ENCODE measurements at regions not wholly inside any gene's neighbourhood (a gene's known extent, or its start where the extent isn't known, plus 50 kb on each side); places are given as distances from the start of the nearest gene placed in this dataset.

DNA sequence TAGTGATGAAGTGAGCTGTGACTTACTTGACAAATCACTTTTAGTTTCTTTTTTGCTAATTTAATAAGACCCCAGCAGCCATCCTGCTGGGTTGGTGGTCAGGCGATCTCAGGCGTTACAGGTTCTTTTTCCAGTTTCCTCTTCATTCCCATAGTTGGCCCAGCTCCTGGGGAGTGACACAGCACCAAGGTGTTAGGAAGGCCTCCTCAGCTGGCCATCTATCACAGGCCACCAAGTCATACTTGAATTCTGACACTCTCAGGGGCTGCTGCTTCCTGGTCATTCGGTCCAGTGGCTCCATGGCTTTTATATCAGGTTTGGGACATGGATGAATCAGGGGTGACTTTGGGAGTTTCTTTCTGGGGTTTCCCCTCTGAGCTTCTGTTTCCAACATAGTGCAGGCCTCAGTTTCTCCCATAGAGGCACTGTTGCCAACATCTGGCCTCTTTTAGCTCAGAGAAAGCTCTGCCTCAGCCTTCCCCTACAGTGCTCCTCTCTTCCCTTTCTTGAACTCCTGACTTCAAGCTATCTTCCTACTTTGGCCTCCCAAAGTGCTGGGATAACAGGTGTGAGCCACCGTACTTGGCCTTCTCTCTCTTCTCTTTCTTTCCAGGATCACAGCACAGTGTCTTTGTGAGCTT lies 211.8 kb downstream of the NR2F2 start:
- H3K9me3 ChIP-seq (ENCODE audit: control insufficient read depth, low read depth, low read length), result no peaks in the 10 kb centered on the region
- peaks cover 15% of the 10 kb centered on the region for H3K4me1 ChIP-seq (ENCODE audit: control insufficient read depth, low read depth, low read length)
- no peaks in the 10 kb centered on the region for H3K27me3 ChIP-seq (ENCODE audit: control insufficient read depth, insufficient read depth, low read length)
- no peak overlapping the region for H3K9ac ChIP-seq (ENCODE audit: low read length)
- no peak overlapping the region for H3K27ac ChIP-seq (ENCODE audit: low read length)
- no peaks in the 10 kb centered on the region for H3K36me3 ChIP-seq (ENCODE audit: control insufficient read depth, low read depth, low read length)
- H3K4me3 ChIP-seq (ENCODE audit: low read length), result no peak overlapping the region

GRCh38 chr15:96544162-96544756 lies 213.8 kb downstream of the NR2F2 start:
- H3K9ac ChIP-seq (ENCODE audit: low read length), result no peak overlapping the region
- H3K36me3 ChIP-seq (ENCODE audit: control insufficient read depth, low read depth, low read length), result no peaks in the 10 kb centered on the region
- no peaks in the 10 kb centered on the region for H3K4me1 ChIP-seq (ENCODE audit: control insufficient read depth, low read depth, low read length)
- no peak overlapping the region for H3K4me3 ChIP-seq (ENCODE audit: low read length)
- no peak overlapping the region for H3K27ac ChIP-seq (ENCODE audit: low read length)
- no peaks in the 10 kb centered on the region for H3K9me3 ChIP-seq (ENCODE audit: control insufficient read depth, low read depth, low read length)
- H3K27me3 ChIP-seq (ENCODE audit: control insufficient read depth, insufficient read depth, low read length), result no peaks in the 10 kb centered on the region

- Histone ChIP-seq H3K4me1 (ENCODE audit: control insufficient read depth, low read depth, low read length) (no peaks in the 10 kb centered on the region), H3K9ac (ENCODE audit: low read length) (no peak overlapping the region), H3K9me3 (ENCODE audit: control insufficient read depth, low read depth, low read length) (no peaks in the 10 kb centered on the region), H3K4me3 (ENCODE audit: low read length) (no peak overlapping the region), H3K36me3 (ENCODE audit: control insufficient read depth, low read depth, low read length) (no peaks in the 10 kb centered on the region), H3K27me3 (ENCODE audit: control insufficient read depth, insufficient read depth, low read length) (no peaks in the 10 kb centered on the region), H3K27ac (ENCODE audit: low read length) (no peak overlapping the region)
Measured at GRCh38 chr15:96549136-96549535, 218.6 kb downstream of the NR2F2 start.

DNA sequence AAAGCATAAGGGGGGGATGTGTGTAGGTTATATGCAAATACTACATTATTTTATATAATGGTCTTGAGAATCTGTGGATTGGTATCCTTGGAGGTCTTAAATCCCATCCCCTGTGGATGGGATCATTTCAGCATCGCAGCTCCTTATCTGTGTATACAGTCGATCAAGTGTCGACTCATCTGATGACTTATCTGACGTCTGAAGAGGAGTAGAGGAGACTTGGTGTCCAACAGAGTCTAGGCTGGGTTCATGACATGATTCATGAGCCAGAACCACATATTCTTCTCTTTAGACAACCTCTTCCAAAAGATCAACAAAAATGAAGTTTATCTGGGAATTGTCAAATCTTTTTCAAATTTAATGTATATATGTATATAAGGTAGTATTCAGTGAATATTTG lies 220.7 kb downstream of the NR2F2 start:
- no peaks in the 10 kb centered on the region for H3K4me1 ChIP-seq (ENCODE audit: control insufficient read depth, low read depth, low read length)
- H3K4me3 ChIP-seq (ENCODE audit: low read length), result no peak overlapping the region
- no peaks in the 10 kb centered on the region for H3K27me3 ChIP-seq (ENCODE audit: control insufficient read depth, insufficient read depth, low read length)
- H3K36me3 ChIP-seq (ENCODE audit: control insufficient read depth, low read depth, low read length), result no peaks in the 10 kb centered on the region
- H3K27ac ChIP-seq (ENCODE audit: low read length), result no peak overlapping the region
- no peak overlapping the region for H3K9ac ChIP-seq (ENCODE audit: low read length)
- H3K9me3 ChIP-seq (ENCODE audit: control insufficient read depth, low read depth, low read length), result no peaks in the 10 kb centered on the region

DNA sequence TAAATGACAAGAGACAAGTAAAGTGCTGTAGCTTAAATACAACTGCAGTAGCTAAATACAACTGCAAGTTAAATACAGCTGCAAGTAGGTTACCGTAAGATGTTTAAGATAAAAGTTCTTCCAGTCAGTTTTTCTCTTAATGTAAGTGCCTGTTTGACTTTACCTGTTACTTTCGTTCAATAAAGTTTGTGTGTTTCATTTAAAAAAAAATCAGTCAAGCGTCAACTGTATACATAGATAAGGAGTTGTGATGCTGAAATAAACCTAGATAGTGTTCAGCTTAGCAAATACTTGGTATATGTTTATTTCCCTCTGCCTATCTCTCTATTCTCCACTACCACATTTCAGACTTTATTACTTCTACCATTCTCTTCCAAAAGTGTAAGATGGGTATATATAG lies 221.2 kb downstream of the NR2F2 start:
- no peaks in the 10 kb centered on the region for H3K27me3 ChIP-seq (ENCODE audit: control insufficient read depth, insufficient read depth, low read length)
- H3K4me3 ChIP-seq (ENCODE audit: low read length), result no peak overlapping the region
- H3K27ac ChIP-seq (ENCODE audit: low read length), result no peak overlapping the region
- no peak overlapping the region for H3K9ac ChIP-seq (ENCODE audit: low read length)
- no peaks in the 10 kb centered on the region for H3K9me3 ChIP-seq (ENCODE audit: control insufficient read depth, low read depth, low read length)
- H3K4me1 ChIP-seq (ENCODE audit: control insufficient read depth, low read depth, low read length), result no peaks in the 10 kb centered on the region
- H3K36me3 ChIP-seq (ENCODE audit: control insufficient read depth, low read depth, low read length), result no peaks in the 10 kb centered on the region

GRCh38 chr15:96553006-96553405 lies 222.5 kb downstream of the NR2F2 start:
- no peak overlapping the region for H3K27ac ChIP-seq (ENCODE audit: low read length)
- no peaks in the 10 kb centered on the region for H3K27me3 ChIP-seq (ENCODE audit: control insufficient read depth, insufficient read depth, low read length)
- H3K9me3 ChIP-seq (ENCODE audit: control insufficient read depth, low read depth, low read length), result no peaks in the 10 kb centered on the region
- no peak overlapping the region for H3K9ac ChIP-seq (ENCODE audit: low read length)
- H3K4me3 ChIP-seq (ENCODE audit: low read length), result no peak overlapping the region
- H3K36me3 ChIP-seq (ENCODE audit: control insufficient read depth, low read depth, low read length), result no peaks in the 10 kb centered on the region
- H3K4me1 ChIP-seq (ENCODE audit: control insufficient read depth, low read depth, low read length), result no peaks in the 10 kb centered on the region

- no peaks in the 10 kb centered on the region for H3K9me3 ChIP-seq (ENCODE audit: control insufficient read depth, low read depth, low read length)
- no peaks in the 10 kb centered on the region for H3K27me3 ChIP-seq (ENCODE audit: control insufficient read depth, insufficient read depth, low read length)
- H3K27ac ChIP-seq (ENCODE audit: low read length), result no peak overlapping the region
- H3K36me3 ChIP-seq (ENCODE audit: control insufficient read depth, low read depth, low read length), result no peaks in the 10 kb centered on the region
- H3K9ac ChIP-seq (ENCODE audit: low read length), result no peak overlapping the region
- H3K4me1 ChIP-seq (ENCODE audit: control insufficient read depth, low read depth, low read length), result no peaks in the 10 kb centered on the region
- no peak overlapping the region for H3K4me3 ChIP-seq (ENCODE audit: low read length)
Measured at GRCh38 chr15:96553451-96553850, 223.0 kb downstream of the NR2F2 start.

DNA sequence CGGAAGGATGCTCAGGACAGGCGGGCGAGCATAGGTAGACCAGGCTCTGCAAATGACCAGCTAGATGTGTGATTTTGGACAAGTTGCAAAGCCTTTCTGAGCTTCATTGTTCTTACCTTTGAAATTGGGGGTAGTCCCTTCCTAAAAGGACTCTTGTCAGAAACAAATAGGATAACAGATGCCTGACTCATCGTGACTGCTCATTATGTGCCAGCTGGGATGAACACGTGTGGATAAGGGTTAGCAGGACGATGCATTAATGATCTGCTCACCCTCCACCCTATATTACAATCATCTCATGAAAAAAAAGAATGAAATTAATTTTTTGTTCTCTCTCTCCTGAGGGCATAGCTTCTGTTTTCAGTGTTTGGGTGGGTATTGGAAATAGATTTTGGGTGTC lies 223.4 kb downstream of the NR2F2 start:
- Histone ChIP-seq H3K27ac (ENCODE audit: low read length) (no peak overlapping the region), H3K27me3 (ENCODE audit: control insufficient read depth, insufficient read depth, low read length) (no peaks in the 10 kb centered on the region), H3K9ac (ENCODE audit: low read length) (no peak overlapping the region), H3K36me3 (ENCODE audit: control insufficient read depth, low read depth, low read length) (no peaks in the 10 kb centered on the region), H3K9me3 (ENCODE audit: control insufficient read depth, low read depth, low read length) (no peaks in the 10 kb centered on the region), H3K4me3 (ENCODE audit: low read length) (no peak overlapping the region), H3K4me1 (ENCODE audit: control insufficient read depth, low read depth, low read length) (no peaks in the 10 kb centered on the region)

DNA sequence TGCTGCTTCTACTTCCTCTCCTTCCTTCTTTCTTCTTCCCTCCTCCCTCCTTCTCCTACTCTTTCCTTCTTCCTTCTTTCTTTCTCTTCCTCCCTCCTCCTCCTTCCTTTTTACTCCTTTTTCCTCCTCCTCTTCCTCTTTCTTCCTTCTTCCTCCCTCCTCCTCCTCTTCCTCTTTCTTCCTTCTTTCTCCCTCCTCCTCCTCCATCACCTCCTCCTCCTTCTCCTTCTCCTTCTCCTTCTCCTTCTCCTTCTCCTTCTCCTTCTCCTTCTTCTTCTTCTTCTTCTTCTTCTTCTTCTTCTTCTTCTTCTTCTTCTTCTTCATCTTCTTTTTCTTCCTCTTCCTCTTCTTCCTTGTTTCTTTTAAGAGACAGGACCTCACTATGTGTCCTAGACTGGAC lies 224.0 kb downstream of the NR2F2 start:
- H3K4me3 ChIP-seq (ENCODE audit: low read length), result no peak overlapping the region
- H3K36me3 ChIP-seq (ENCODE audit: control insufficient read depth, low read depth, low read length), result no peaks in the 10 kb centered on the region
- H3K9me3 ChIP-seq (ENCODE audit: control insufficient read depth, low read depth, low read length), result no peaks in the 10 kb centered on the region
- H3K9ac ChIP-seq (ENCODE audit: low read length), result no peak overlapping the region
- no peaks in the 10 kb centered on the region for H3K4me1 ChIP-seq (ENCODE audit: control insufficient read depth, low read depth, low read length)
- no peaks in the 10 kb centered on the region for H3K27me3 ChIP-seq (ENCODE audit: control insufficient read depth, insufficient read depth, low read length)
- no peak overlapping the region for H3K27ac ChIP-seq (ENCODE audit: low read length)

- H3K27ac ChIP-seq (ENCODE audit: low read length), result no peak overlapping the region
- no peaks in the 10 kb centered on the region for H3K36me3 ChIP-seq (ENCODE audit: control insufficient read depth, low read depth, low read length)
- H3K27me3 ChIP-seq (ENCODE audit: control insufficient read depth, insufficient read depth, low read length), result no peaks in the 10 kb centered on the region
- H3K4me3 ChIP-seq (ENCODE audit: low read length), result no peak overlapping the region
- no peaks in the 10 kb centered on the region for H3K9me3 ChIP-seq (ENCODE audit: control insufficient read depth, low read depth, low read length)
- no peak overlapping the region for H3K9ac ChIP-seq (ENCODE audit: low read length)
- H3K4me1 ChIP-seq (ENCODE audit: control insufficient read depth, low read depth, low read length), result no peaks in the 10 kb centered on the region
Measured at GRCh38 chr15:96559087-96559486, 228.6 kb downstream of the NR2F2 start.

- Histone ChIP-seq H3K27me3 (ENCODE audit: control insufficient read depth, insufficient read depth, low read length) (no peaks in the 10 kb centered on the region), H3K9ac (ENCODE audit: low read length) (no peak overlapping the region), H3K9me3 (ENCODE audit: control insufficient read depth, low read depth, low read length) (no peaks in the 10 kb centered on the region), H3K27ac (ENCODE audit: low read length) (no peak overlapping the region), H3K36me3 (ENCODE audit: control insufficient read depth, low read depth, low read length) (no peaks in the 10 kb centered on the region), H3K4me3 (ENCODE audit: low read length) (no peak overlapping the region), H3K4me1 (ENCODE audit: control insufficient read depth, low read depth, low read length) (no peaks in the 10 kb centered on the region)
Measured at GRCh38 chr15:96559631-96560030, 229.1 kb downstream of the NR2F2 start.

DNA sequence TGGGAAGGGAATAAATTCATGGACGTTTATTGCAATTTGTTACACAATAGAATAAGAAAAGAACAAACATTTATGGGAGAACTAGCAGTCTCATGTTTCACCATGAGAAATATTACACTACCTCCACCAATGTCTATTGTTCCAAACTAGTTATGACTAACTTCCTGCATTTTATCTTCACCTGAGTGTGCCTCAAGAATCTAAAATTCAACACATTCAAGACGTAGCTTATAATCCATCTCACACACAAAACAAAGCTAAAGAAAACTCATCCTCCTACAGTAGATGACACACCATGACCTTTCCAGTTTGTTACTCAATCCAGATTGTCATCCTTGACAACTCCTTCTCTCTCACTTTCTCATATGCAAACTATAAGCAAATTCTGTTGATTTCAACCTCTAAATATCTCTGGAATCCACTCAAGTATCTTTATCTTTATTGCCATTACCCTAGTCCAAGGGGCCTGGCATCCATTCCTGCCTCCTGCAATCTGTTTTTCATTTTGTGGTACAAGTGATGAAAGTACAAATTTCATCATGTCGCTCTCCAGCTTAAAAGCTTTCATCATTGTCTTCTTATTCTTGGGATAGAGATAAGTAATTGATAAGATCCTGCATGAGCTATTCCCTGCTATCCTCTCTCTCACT lies 229.9 kb downstream of the NR2F2 start:
- H3K4me1 ChIP-seq (ENCODE audit: control insufficient read depth, low read depth, low read length), result no peaks in the 10 kb centered on the region
- no peak overlapping the region for H3K9ac ChIP-seq (ENCODE audit: low read length)
- no peak overlapping the region for H3K4me3 ChIP-seq (ENCODE audit: low read length)
- no peak overlapping the region for H3K27ac ChIP-seq (ENCODE audit: low read length)
- H3K27me3 ChIP-seq (ENCODE audit: control insufficient read depth, insufficient read depth, low read length), result no peaks in the 10 kb centered on the region
- H3K9me3 ChIP-seq (ENCODE audit: control insufficient read depth, low read depth, low read length), result no peaks in the 10 kb centered on the region
- H3K36me3 ChIP-seq (ENCODE audit: control insufficient read depth, low read depth, low read length), result no peaks in the 10 kb centered on the region

Data from iPS-18a (cell line).